ENCODE measurements at regions not wholly inside any gene's neighbourhood (a gene's known extent, or its start where the extent isn't known, plus 50 kb on each side); places are given as distances from the start of the nearest gene placed in this dataset.

- no peak overlapping the region for H3K4me2 ChIP-seq (ENCODE audit: low read length)
- H3K36me3 ChIP-seq (ENCODE audit: insufficient read depth, low read length), result no peaks in the 10 kb centered on the region
Measured at GRCh38 chr1:189939967-189940366, 537.7 kb downstream of the BRINP3 start.

GRCh38 chr1:189941922-189942321, 535.7 kb downstream of the BRINP3 start:
- no peaks in the 10 kb centered on the region for H4K20me1 ChIP-seq (ENCODE audit: insufficient read depth, low read length)
- no peaks in the 10 kb centered on the region for H3K36me3 ChIP-seq (ENCODE audit: insufficient read depth, low read length)
- no peaks in the 10 kb centered on the region for H3K79me2 ChIP-seq (ENCODE audit: insufficient read depth, low read length)
- TF ChIP-seq EZH2 (IDR thresholded peaks at IDR 0.05; ENCODE audit: borderline replicate concordance, low read length), result no peak
- TF ChIP-seq CTCF (IDR thresholded peaks at IDR 0.05; ENCODE audit: low read length), result no peak
- H3K4me3 ChIP-seq (ENCODE audit: low read depth, low read length, poor library complexity, severe bottlenecking), result no peak overlapping the region
- no peaks in the 10 kb centered on the region for H3K4me1 ChIP-seq (ENCODE audit: insufficient read depth, low read length, severe bottlenecking)
- H3K9me2 ChIP-seq (ENCODE audit: low read depth, low read length), result no peaks in the 10 kb centered on the region
- H3K9me3 ChIP-seq (ENCODE audit: low read length), result no peaks in the 10 kb centered on the region
- no peak overlapping the region for H3K9ac ChIP-seq (ENCODE audit: low read length)
- no peak overlapping the region for H3K4me2 ChIP-seq (ENCODE audit: low read length)
- no peaks in the 10 kb centered on the region for H3K27me3 ChIP-seq (ENCODE audit: insufficient read depth, low read length)
- no peaks in the 10 kb centered on the region for H3F3A ChIP-seq (ENCODE audit: insufficient read depth, low read length)
- H3K27ac ChIP-seq (ENCODE audit: low read depth, low read length, poor library complexity, severe bottlenecking), result no peak overlapping the region
- no peak overlapping the region for H2AFZ ChIP-seq (ENCODE audit: low read length)

More at GRCh38 chr1:189939967-189940366, 537.7 kb downstream of the BRINP3 start:
- Histone ChIP-seq H3K9ac (ENCODE audit: low read length) (no peak overlapping the region), H3K27ac (ENCODE audit: low read depth, low read length, poor library complexity, severe bottlenecking) (no peak overlapping the region), H3K27me3 (ENCODE audit: insufficient read depth, low read length) (no peaks in the 10 kb centered on the region), H4K20me1 (ENCODE audit: insufficient read depth, low read length) (no peaks in the 10 kb centered on the region), H3K9me3 (ENCODE audit: low read length) (no peaks in the 10 kb centered on the region), H3K9me2 (ENCODE audit: low read depth, low read length) (no peaks in the 10 kb centered on the region), H3K79me2 (ENCODE audit: insufficient read depth, low read length) (no peaks in the 10 kb centered on the region), H3K4me1 (ENCODE audit: insufficient read depth, low read length, severe bottlenecking) (no peaks in the 10 kb centered on the region), H3K4me3 (ENCODE audit: low read depth, low read length, poor library complexity, severe bottlenecking) (no peak overlapping the region), H3F3A (ENCODE audit: insufficient read depth, low read length) (no peaks in the 10 kb centered on the region), H2AFZ (ENCODE audit: low read length) (no peak overlapping the region)
- no peak for TF ChIP-seq CTCF (IDR thresholded peaks at IDR 0.05; ENCODE audit: low read length)
- no peak for TF ChIP-seq EZH2 (IDR thresholded peaks at IDR 0.05; ENCODE audit: borderline replicate concordance, low read length)

GRCh38 chr1:189958756-189959155, 518.9 kb downstream of the BRINP3 start:
- no peak for TF ChIP-seq EZH2 (IDR thresholded peaks at IDR 0.05; ENCODE audit: borderline replicate concordance, low read length)
- no peak for TF ChIP-seq CTCF (IDR thresholded peaks at IDR 0.05; ENCODE audit: low read length)
- no peaks in the 10 kb centered on the region for H3K9me2 ChIP-seq (ENCODE audit: low read depth, low read length)
- no peaks in the 10 kb centered on the region for H3K27me3 ChIP-seq (ENCODE audit: insufficient read depth, low read length)
- H3K36me3 ChIP-seq (ENCODE audit: insufficient read depth, low read length), result no peaks in the 10 kb centered on the region
- no peaks in the 10 kb centered on the region for H4K20me1 ChIP-seq (ENCODE audit: insufficient read depth, low read length)
- H3K27ac ChIP-seq (ENCODE audit: low read depth, low read length, poor library complexity, severe bottlenecking), result no peak overlapping the region
- no peak overlapping the region for H3K9ac ChIP-seq (ENCODE audit: low read length)
- no peaks in the 10 kb centered on the region for H3K4me1 ChIP-seq (ENCODE audit: insufficient read depth, low read length, severe bottlenecking)
- no peak overlapping the region for H3K4me3 ChIP-seq (ENCODE audit: low read depth, low read length, poor library complexity, severe bottlenecking)
- H3F3A ChIP-seq (ENCODE audit: insufficient read depth, low read length), result no peaks in the 10 kb centered on the region
- no peak overlapping the region for H2AFZ ChIP-seq (ENCODE audit: low read length)
- H3K9me3 ChIP-seq (ENCODE audit: low read length), result no peaks in the 10 kb centered on the region
- no peaks in the 10 kb centered on the region for H3K79me2 ChIP-seq (ENCODE audit: insufficient read depth, low read length)
- no peak overlapping the region for H3K4me2 ChIP-seq (ENCODE audit: low read length)
